K562 (cell line): ENCODE measurements at regions not wholly inside any gene's neighbourhood (a gene's known extent, or its start where the extent isn't known, plus 50 kb on each side); places are given as distances from the start of the nearest gene placed in this dataset.

Experiments used
- ATAC-seq: fragments of 200-7000 bp; cut with Tn5 transposase; 3 replicates; pipeline ENCODE4 v1.9.1; 2020; ENCODE audit warnings: moderate library complexity
- BruUV-seq: library from RNA; stranded (reverse); fragments of 400-500 nt; replicated peaks from 2 replicates; lab custom pipeline; 2021; lab: Mats Ljungman, UMichigan
- CTCF ChIA-PET: fragments of 300-600 bp; formaldehyde crosslinking; extraction: SDS; loops from one replicate; lab custom pipeline; 2021; ENCODE audit warnings: low intra/inter-chr PET ratio; lab: Yijun Ruan, JAX
- POLR2A ChIA-PET: fragments of 300-600, 350-650 bp; sonication (Branson Sonifier 250); formaldehyde crosslinking; extraction: SDS; loops from one replicate; lab custom pipeline; 2021; ENCODE audit warnings: antibody characterized with exemption, inconsistent platforms; lab: Yijun Ruan, JAX
- DNase-seq, 4 experiments: peaks; one replicate each; pipeline versions ENCODE4 v3.0.0 to v3.0.0-alpha.2; 2011 to 2018; ENCODE audit warnings: low spot score in 3 of 4, mixed read lengths in 3 of 4; ENCODE audit errors: extremely low read depth in 1 of 4
- FAIRE-seq: peaks from 2 replicates; lab custom pipeline; 2011; peaks lifted over from hg19 to GRCh38; lab: Jason Lieb, UNC
- H2AFZ ChIP-seq: 2 replicates; pipeline ENCODE4 v1.6.0; 2011; ENCODE audit warnings: low read depth, low read length, control low read depth, inconsistent platforms
- H3K27ac ChIP-seq: fragments of 200-600 bp; 3 replicates; pipeline ENCODE4 v1.8.0; 2011; ENCODE audit warnings: low read depth, mild to moderate bottlenecking, control low read depth, inconsistent platforms, low read length, moderate library complexity, mixed read lengths; ENCODE audit errors: extremely low read depth
- H3K27me3 ChIP-seq, 2 experiments: fragments of 300-600 bp in 1 of 2; 2 replicates in 1 of 2; 3 replicates in 1 of 2; pipeline versions ENCODE4 v1.6.0 to v1.8.0; 2011; ENCODE audit warnings: inconsistent platforms in 2 of 2, low read length in 2 of 2, mild to moderate bottlenecking in 1 of 2, mixed read lengths in 1 of 2, moderate library complexity in 1 of 2; ENCODE audit not compliant: control insufficient read depth in 2 of 2, insufficient read depth in 2 of 2
- H3K36me3 ChIP-seq: fragments of 300-600 bp; 3 replicates; pipeline ENCODE4 v1.8.0; 2011; ENCODE audit warnings: mild to moderate bottlenecking, low read length, inconsistent platforms; ENCODE audit not compliant: control insufficient read depth, insufficient read depth
- H3K4me1 ChIP-seq, 2 experiments: fragments of 200-600 bp in 1 of 2; replicated peaks in 1 of 2; 2 replicates in 1 of 2; 3 replicates in 1 of 2; pipeline versions ENCODE4 v1.5.1 to v1.8.0; 2011; ENCODE audit warnings: inconsistent platforms in 2 of 2, low read length in 2 of 2, mild to moderate bottlenecking in 1 of 2, mixed read lengths in 1 of 2, moderate library complexity in 1 of 2; ENCODE audit not compliant: control insufficient read depth in 2 of 2, insufficient read depth in 2 of 2
- H3K4me2 ChIP-seq: 2 replicates; pipeline ENCODE4 v1.6.1; 2011; ENCODE audit warnings: low read length, control low read depth, inconsistent platforms, mixed read lengths; ENCODE audit not compliant: insufficient read depth
- H3K4me3 ChIP-seq: fragments of 200-600 bp; sonication (generic), shearing (Covaris generic); 2 replicates; pipeline ENCODE4 v1.5.1; 2016; ENCODE audit warnings: control low read depth, inconsistent platforms
- H3K79me2 ChIP-seq: fragments of 200-600 bp; 3 replicates; pipeline ENCODE4 v1.8.0; 2011; ENCODE audit warnings: low read length, inconsistent platforms; ENCODE audit not compliant: control insufficient read depth, insufficient read depth
- H3K9ac ChIP-seq, 2 experiments: 2 replicates each; pipeline versions ENCODE4 v1.6.0 to v1.6.1; 2011; ENCODE audit warnings: low read depth in 2 of 2, low read length in 2 of 2, control low read depth in 1 of 2, inconsistent platforms in 1 of 2, mild to moderate bottlenecking in 1 of 2, mixed read lengths in 1 of 2; ENCODE audit not compliant: insufficient read depth in 1 of 2
- H3K9me1 ChIP-seq: one replicate; pipeline ENCODE4 v1.6.0; 2011; ENCODE audit warnings: inconsistent platforms, mild to moderate bottlenecking, low read length, moderate library complexity; ENCODE audit not compliant: control insufficient read depth, insufficient read depth
- H3K9me3 ChIP-seq: replicated peaks from 2 replicates; pipeline ENCODE4 v1.5.1; 2011; ENCODE audit warnings: low read depth, low read length, inconsistent platforms; ENCODE audit not compliant: control insufficient read depth, insufficient read depth
- H4K20me1 ChIP-seq: replicated peaks from 2 replicates; pipeline ENCODE4 v1.6.1; 2011; ENCODE audit warnings: low read length, inconsistent platforms, mixed read lengths; ENCODE audit not compliant: control insufficient read depth, insufficient read depth
- HDAC2 ChIP-seq: fragments of 450-650 bp; IDR thresholded peaks from 2 replicates; pipeline ENCODE4 v1.6.1; 2016; ENCODE audit warnings: mild to moderate bottlenecking
- MECOM ChIP-seq: fragments of 250-450 bp; sonication (Bioruptor Pico); IDR thresholded peaks from 2 replicates; pipeline ENCODE4 v1.8.0; 2022; ENCODE audit warnings: inconsistent platforms
- NELFE ChIP-seq: IDR thresholded peaks from 2 replicates; pipeline ENCODE4 v1.6.1; 2011; ENCODE audit warnings: mild to moderate bottlenecking; ENCODE audit not compliant: insufficient read depth, insufficient read length
- SREBF1 ChIP-seq: fragments of 150-350 bp; IDR thresholded peaks from 2 replicates; pipeline ENCODE4 v1.6.1; 2014; ENCODE audit warnings: antibody characterized with exemption, low read depth, low read length, borderline replicate concordance
- THRAP3 ChIP-seq: fragments of 450-650 bp; IDR thresholded peaks from 2 replicates; pipeline ENCODE4 v1.6.1; 2016; ENCODE audit warnings: mild to moderate bottlenecking, inconsistent platforms, borderline replicate concordance
- ZNF12 ChIP-seq: sonication (generic); formaldehyde crosslinking; IDR thresholded peaks from 2 replicates; pipeline ENCODE4 v1.4.0; 2020; ENCODE audit warnings: mild to moderate bottlenecking, missing genetic modification reagents
- ZNF140 ChIP-seq: fragments of 250-450 bp; sonication (Bioruptor Pico); IDR thresholded peaks from 2 replicates; pipeline ENCODE4 v1.8.0; 2021; ENCODE audit warnings: moderate library complexity, mild to moderate bottlenecking, inconsistent platforms
- ZNF3 ChIP-seq: fragments of 250-450 bp; sonication (Bioruptor Pico); IDR thresholded peaks from 2 replicates; pipeline ENCODE4 v1.5.0; 2021; ENCODE audit warnings: mild to moderate bottlenecking, moderate library complexity
- ZNF778 ChIP-seq: fragments of 450-650 bp; formaldehyde crosslinking; IDR thresholded peaks from 2 replicates; pipeline ENCODE4 v1.4.0; 2020; ENCODE audit warnings: mild to moderate bottlenecking, moderate library complexity
- ZNF780A ChIP-seq: fragments of 250-450 bp; sonication (Bioruptor Pico); IDR thresholded peaks from 2 replicates; pipeline ENCODE4 v1.5.0; 2021; ENCODE audit warnings: mild to moderate bottlenecking
- WGBS: fragments of 100-300 bp; shearing (Covaris generic); methylation state at CpG from one replicate; pipeline ENCODE4 v1.1.6; 2016; ENCODE audit warnings: low coverage, mixed read lengths; ENCODE audit not compliant: insufficient coverage; ENCODE audit errors: missing lambda C conversion rate; 5-methylcytosine and 5-hydroxymethylcytosine counted together
- in situ Hi-C: fragments of 300-500 bp; cut with MboI; formaldehyde crosslinking; loops from 4 replicates; pipeline ENCODE4 v1.15.0; 2018; ENCODE audit warnings: inconsistent platforms, mixed read lengths
- intact Hi-C: fragments of 100-400 bp; cut with micrococcal nuclease; formaldehyde crosslinking; loops from 2 replicates; pipeline ENCODE4 v1.14.2; 2022

DNA sequence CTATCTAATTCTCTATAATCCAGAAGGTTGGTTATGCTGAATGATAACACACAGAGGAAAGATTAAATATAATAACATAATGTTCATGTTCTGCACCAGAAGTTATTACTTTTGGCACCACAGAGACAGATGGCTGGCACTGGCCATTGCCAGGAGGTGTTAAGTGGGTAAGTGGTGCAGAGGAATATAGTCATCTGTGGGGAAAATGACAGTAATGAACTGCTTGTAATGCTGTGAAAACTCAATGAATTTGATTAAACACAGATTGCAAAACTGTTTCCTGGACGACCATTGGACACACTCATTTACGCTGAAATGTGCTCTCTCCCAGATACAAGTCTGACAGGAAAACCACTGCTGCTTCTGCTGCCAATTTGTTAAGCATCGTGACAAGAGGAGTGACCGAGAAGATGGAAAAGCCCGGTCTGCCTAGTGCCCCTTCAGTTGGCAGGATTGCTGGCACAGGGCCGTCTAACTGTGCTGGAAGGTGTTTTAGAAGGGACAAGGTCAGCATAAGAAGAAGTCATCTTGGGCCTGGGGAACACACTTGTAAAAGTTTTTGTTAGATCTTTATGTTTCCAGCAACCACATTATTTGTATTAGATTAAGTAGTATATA lies 567.4 kb downstream of the CBLN4 start:
- Histone ChIP-seq H4K20me1 (no peaks in the 10 kb centered on the region), H2AFZ (no peak overlapping the region), H3K9ac (no peak overlapping the region), H3K36me3 (no peaks in the 10 kb centered on the region), H3K4me2 (no peak overlapping the region), H3K9me1 (no peaks in the 10 kb centered on the region), H3K27me3 (no peaks in the 10 kb centered on the region), H3K4me1 (no peaks in the 10 kb centered on the region), H3K4me3 (no peak overlapping the region), H3K27ac (no peak overlapping the region), H3K9me3 (no peaks in the 10 kb centered on the region), H3K79me2 (no peaks in the 10 kb centered on the region)
- ChIA-PET POLR2A (no interaction called here), CTCF (no interaction called here)
- no peak for TF ChIP-seq ZNF140 (CRISPR knock-in tag)
- TF ChIP-seq ZNF778 (CRISPR knock-in tag): no peak
- no peak for TF ChIP-seq THRAP3
- TF ChIP-seq ZNF3: no peak
- TF ChIP-seq SREBF1: no peak
- no peak for TF ChIP-seq ZNF780A (CRISPR knock-in tag)
- no peak for TF ChIP-seq HDAC2
- no peak for TF ChIP-seq MECOM
- no peak for TF ChIP-seq ZNF12 (CRISPR knock-in tag)
- TF ChIP-seq NELFE: no peak
- ATAC-seq: no peak
- WGBS: 2% methylated on average over 6 of the region's 6 CpGs
- FAIRE-seq: no peak
- DNase-seq: no peak
- in situ Hi-C loops: no loop called here
- BruUV-seq: no TSS peak
- intact Hi-C loops: no loop called here
